GM19328 (cell line): ENCODE measurements at regions not wholly inside any gene's neighbourhood (a gene's known extent, or its start where the extent isn't known, plus 50 kb on each side); places are given as distances from the start of the nearest gene placed in this dataset.
"Not testable (repeated sequence)": the region's sequence is repeated elsewhere in the genome, so short reads cannot be mapped to it uniquely, and the experiment has no call there.

Experiments used
- ATAC-seq: cut with Tn5 transposase; IDR thresholded peaks from one replicate; pipeline ENCODE4 v1.9.1; 2021; ENCODE audit warnings: mild to moderate bottlenecking, moderate library complexity; ENCODE audit not compliant: unreplicated experiment

- no peak for ATAC-seq
Observed at GRCh38 chr10:80855348-80855971, 317.8 kb downstream of the SH2D4B start.

GRCh38 chr10:80856186-80856585 is 318.5 kb downstream of the SH2D4B start:
- no peak for ATAC-seq

- not testable (repeated sequence) for ATAC-seq
Observed at GRCh38 chr10:80859279-80859678, 321.6 kb downstream of the SH2D4B start.

- ATAC-seq = no peak
Observed at GRCh38 chr10:80860719-80861118, 323.0 kb downstream of the SH2D4B start.

GRCh38 chr10:80861882-80862281 is 324.2 kb downstream of the SH2D4B start:
- ATAC-seq = no peak

- ATAC-seq = peak; percentile 85
Observed at GRCh38 chr10:80870282-80870681, 332.6 kb downstream of the SH2D4B start.

- peak; percentile 59 for ATAC-seq
Observed at GRCh38 chr10:80871083-80871482, 333.4 kb downstream of the SH2D4B start.

GRCh38 chr10:80878330-80878729 is 340.6 kb downstream of the SH2D4B start:
- no peak for ATAC-seq

GRCh38 chr10:80890146-80890545 is 352.4 kb downstream of the SH2D4B start:
- no peak for ATAC-seq

- ATAC-seq = no peak
Observed at GRCh38 chr10:80893256-80893655, 355.6 kb downstream of the SH2D4B start.

GRCh38 chr10:80894311-80894791 is 356.6 kb downstream of the SH2D4B start:
- no peak for ATAC-seq

GRCh38 chr10:80894797-80895467 is 357.2 kb downstream of the SH2D4B start:
- ATAC-seq = no peak

- no peak for ATAC-seq
Observed at GRCh38 chr10:80896076-80896475, 358.4 kb downstream of the SH2D4B start.

- ATAC-seq = no peak
Observed at GRCh38 chr10:80896959-80897358, 359.3 kb downstream of the SH2D4B start.

GRCh38 chr10:80900661-80901060 is 363.0 kb downstream of the SH2D4B start:
- ATAC-seq = no peak

- no peak for ATAC-seq
Observed at GRCh38 chr10:80908611-80909010, 370.9 kb downstream of the SH2D4B start.

GRCh38 chr10:80909254-80909653 is 371.6 kb downstream of the SH2D4B start:
- ATAC-seq = no peak

GRCh38 chr10:80917636-80918035 is 379.9 kb downstream of the SH2D4B start:
- ATAC-seq = no peak

- no peak for ATAC-seq
Observed at GRCh38 chr10:80921032-80921431, 383.3 kb downstream of the SH2D4B start.

GRCh38 chr10:80924063-80924952 is 386.6 kb downstream of the SH2D4B start:
- peak; percentile 68 for ATAC-seq

GRCh38 chr10:80927419-80928078 is 389.8 kb downstream of the SH2D4B start:
- ATAC-seq = no peak
